HL-60 (cell line): ENCODE measurements at regions not wholly inside any gene's neighbourhood (a gene's known extent, or its start where the extent isn't known, plus 50 kb on each side); places are given as distances from the start of the nearest gene placed in this dataset.

ENCODE experiments used
- GABPA ChIP-seq: IDR thresholded peaks from 2 replicates; pipeline ENCODE4 v1.6.1; 2012; ENCODE audit warnings: low read depth
- POLR2AphosphoS5 ChIP-seq: IDR thresholded peaks from 2 replicates; pipeline ENCODE4 v1.6.1; 2012; ENCODE audit warnings: low read depth
- SPI1 ChIP-seq: IDR thresholded peaks from 2 replicates; pipeline ENCODE4 v1.6.1; 2012; ENCODE audit warnings: low read depth, mild to moderate bottlenecking, borderline replicate concordance
- TF ChIP-seq, protein P1 (sequence below): IDR thresholded peaks from one replicate; pipeline ENCODE4 v1.5.1; 2011; ENCODE audit warnings: low read length, control low read depth, inconsistent platforms; ENCODE audit not compliant: insufficient read depth

DNA sequence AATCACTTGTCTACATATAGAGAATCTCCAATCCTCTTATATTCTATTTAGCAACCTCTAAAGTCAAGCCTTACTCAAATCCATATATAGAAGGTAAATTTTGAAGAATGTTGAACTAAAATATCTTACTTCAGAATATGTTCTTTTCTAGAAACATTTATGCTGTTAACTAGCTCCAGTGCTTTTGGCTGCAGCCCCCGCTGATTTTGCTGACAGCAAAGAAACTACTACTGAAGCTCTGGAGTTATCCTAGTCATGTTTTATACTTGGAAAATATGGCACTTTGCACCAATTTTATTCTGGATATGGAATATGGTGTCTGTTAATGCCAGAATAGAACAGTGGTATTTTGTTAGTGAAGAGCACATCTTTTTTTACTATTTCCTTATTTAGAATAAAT lies 212.4 kb upstream of the FSIP2 start:
- TF ChIP-seq SPI1 (no peak), POLR2AphosphoS5 (no peak), GABPA (no peak)
- TF ChIP-seq, protein P1, sequence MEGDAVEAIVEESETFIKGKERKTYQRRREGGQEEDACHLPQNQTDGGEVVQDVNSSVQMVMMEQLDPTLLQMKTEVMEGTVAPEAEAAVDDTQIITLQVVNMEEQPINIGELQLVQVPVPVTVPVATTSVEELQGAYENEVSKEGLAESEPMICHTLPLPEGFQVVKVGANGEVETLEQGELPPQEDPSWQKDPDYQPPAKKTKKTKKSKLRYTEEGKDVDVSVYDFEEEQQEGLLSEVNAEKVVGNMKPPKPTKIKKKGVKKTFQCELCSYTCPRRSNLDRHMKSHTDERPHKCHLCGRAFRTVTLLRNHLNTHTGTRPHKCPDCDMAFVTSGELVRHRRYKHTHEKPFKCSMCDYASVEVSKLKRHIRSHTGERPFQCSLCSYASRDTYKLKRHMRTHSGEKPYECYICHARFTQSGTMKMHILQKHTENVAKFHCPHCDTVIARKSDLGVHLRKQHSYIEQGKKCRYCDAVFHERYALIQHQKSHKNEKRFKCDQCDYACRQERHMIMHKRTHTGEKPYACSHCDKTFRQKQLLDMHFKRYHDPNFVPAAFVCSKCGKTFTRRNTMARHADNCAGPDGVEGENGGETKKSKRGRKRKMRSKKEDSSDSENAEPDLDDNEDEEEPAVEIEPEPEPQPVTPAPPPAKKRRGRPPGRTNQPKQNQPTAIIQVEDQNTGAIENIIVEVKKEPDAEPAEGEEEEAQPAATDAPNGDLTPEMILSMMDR = no peak
